ENCODE measurements at regions not wholly inside any gene's neighbourhood (a gene's known extent, or its start where the extent isn't known, plus 50 kb on each side); places are given as distances from the start of the nearest gene placed in this dataset.

- no peak overlapping the region for H3K4me3 ChIP-seq (ENCODE audit: low read depth, low read length)
- peak; percentile 79 for DNase-seq (ENCODE audit: low read depth)
- TF ChIP-seq CTCF (IDR thresholded peaks at IDR 0.05; ENCODE audit: insufficient read depth, low read length), result no peak
Measured at GRCh38 chr12:65634626-65635331, 189.5 kb upstream of the HMGA2 start.

- TF ChIP-seq CTCF (IDR thresholded peaks at IDR 0.05; ENCODE audit: insufficient read depth, low read length), result no peak
- no peak overlapping the region for H3K4me3 ChIP-seq (ENCODE audit: low read depth, low read length)
Measured at GRCh38 chr12:65636436-65636835, 187.8 kb upstream of the HMGA2 start.

GRCh38 chr12:65637150-65637549 lies 187.1 kb upstream of the HMGA2 start:
- TF ChIP-seq CTCF (IDR thresholded peaks at IDR 0.05; ENCODE audit: insufficient read depth, low read length), result no peak
- no peak for DNase-seq (ENCODE audit: low read depth)
- H3K4me3 ChIP-seq (ENCODE audit: low read depth, low read length), result no peak overlapping the region

More at GRCh38 chr12:65636436-65636835, 187.8 kb upstream of the HMGA2 start:
- no peak for DNase-seq (ENCODE audit: low read depth)

GRCh38 chr12:65637774-65638173 lies 186.5 kb upstream of the HMGA2 start:
- peak; percentile 55 for DNase-seq (ENCODE audit: low read depth)
- H3K4me3 ChIP-seq (ENCODE audit: low read depth, low read length), result no peak overlapping the region
- TF ChIP-seq CTCF (IDR thresholded peaks at IDR 0.05; ENCODE audit: insufficient read depth, low read length), result no peak

GRCh38 chr12:65638324-65638723 lies 186.0 kb upstream of the HMGA2 start:
- no peak overlapping the region for H3K4me3 ChIP-seq (ENCODE audit: low read depth, low read length)
- no peak for DNase-seq (ENCODE audit: low read depth)
- no peak for TF ChIP-seq CTCF (IDR thresholded peaks at IDR 0.05; ENCODE audit: insufficient read depth, low read length)

- peak; percentile 93 for DNase-seq (ENCODE audit: low read depth)
- TF ChIP-seq CTCF (IDR thresholded peaks at IDR 0.05; ENCODE audit: insufficient read depth, low read length), result no peak
- H3K4me3 ChIP-seq (ENCODE audit: low read depth, low read length), result peak overlapping the region; percentile 3
Measured at GRCh38 chr12:65640489-65640901, 183.8 kb upstream of the HMGA2 start.

Data from fibroblast of the aortic adventitia (primary cell).